DOHH2 (cell line): ENCODE measurements at regions not wholly inside any gene's neighbourhood (a gene's known extent, or its start where the extent isn't known, plus 50 kb on each side); places are given as distances from the start of the nearest gene placed in this dataset.

Experiments used
- H3F3A ChIP-seq: fragments of 200-600 bp; sonication (generic), shearing (Covaris generic); 2 replicates; pipeline ENCODE4 v1.6.0; 2016; ENCODE audit warnings: antibody characterized with exemption, mild to moderate bottlenecking; ENCODE audit not compliant: control insufficient read depth, insufficient read depth
- H3K27ac ChIP-seq: fragments of 200-600 bp; sonication (generic); 2 replicates; pipeline ENCODE4 v1.5.1; 2014; ENCODE audit warnings: low read depth, mild to moderate bottlenecking, low read length, moderate library complexity
- H3K27me3 ChIP-seq: fragments of 200-600 bp; sonication (generic); 2 replicates; pipeline ENCODE4 v1.6.1; 2014; ENCODE audit warnings: mild to moderate bottlenecking, low read length, mixed read lengths; ENCODE audit not compliant: control insufficient read depth
- H3K36me3 ChIP-seq: fragments of 200-600 bp; sonication (generic); 2 replicates; pipeline ENCODE4 v1.6.1; 2014; ENCODE audit warnings: mild to moderate bottlenecking, low read length, moderate library complexity, mixed read lengths; ENCODE audit not compliant: control insufficient read depth
- H3K4me1 ChIP-seq: fragments of 200-600 bp; sonication (generic); 2 replicates; pipeline ENCODE4 v1.6.1; 2014; ENCODE audit warnings: mild to moderate bottlenecking, low read length, mixed read lengths; ENCODE audit not compliant: control insufficient read depth
- H3K4me2 ChIP-seq: fragments of 200-600 bp; sonication (generic); 2 replicates; pipeline ENCODE4 v1.6.0; 2014; ENCODE audit warnings: mild to moderate bottlenecking, low read length, moderate library complexity
- H3K4me3 ChIP-seq: fragments of 200-600 bp; sonication (generic); 2 replicates; pipeline ENCODE4 v1.5.1; 2014; ENCODE audit warnings: mild to moderate bottlenecking, low read length, mixed read lengths
- H3K79me2 ChIP-seq: fragments of 200-600 bp; sonication (generic); 2 replicates; pipeline ENCODE4 v1.6.1; 2014; ENCODE audit warnings: mild to moderate bottlenecking, low read length, mixed read lengths; ENCODE audit not compliant: control insufficient read depth
- H3K9me2 ChIP-seq: fragments of 200-600 bp; sonication (generic); replicated peaks from 2 replicates; pipeline ENCODE4 v1.6.1; 2014; ENCODE audit warnings: mild to moderate bottlenecking, low read length, mixed read lengths; ENCODE audit not compliant: control insufficient read depth
- H3K9me3 ChIP-seq: fragments of 200-600 bp; sonication (generic); 2 replicates; pipeline ENCODE4 v1.6.1; 2014; ENCODE audit warnings: antibody characterized with exemption, low read length, mixed read lengths; ENCODE audit not compliant: control insufficient read depth, insufficient read depth
- H4K20me1 ChIP-seq: fragments of 200-600 bp; sonication (generic); 2 replicates; pipeline ENCODE4 v1.6.0; 2014; ENCODE audit warnings: low read depth, mild to moderate bottlenecking, antibody characterized with exemption, low read length, moderate library complexity; ENCODE audit not compliant: control insufficient read depth, insufficient read depth
- EZH2phosphoT487 ChIP-seq: fragments of 200-600 bp; sonication (generic); IDR thresholded peaks from 2 replicates; pipeline ENCODE4 v1.6.1; 2017; ENCODE audit warnings: borderline replicate concordance, mild to moderate bottlenecking, antibody characterized with exemption, low read length, moderate library complexity, mixed read lengths
- TF ChIP-seq, protein P1 (sequence below): fragments of 200-600 bp; sonication (generic); IDR thresholded peaks from one replicate; pipeline ENCODE4 v1.5.1; 2014; ENCODE audit warnings: antibody characterized with exemption, mild to moderate bottlenecking, low read depth, low read length; ENCODE audit not compliant: poor library complexity, severe bottlenecking

DNA sequence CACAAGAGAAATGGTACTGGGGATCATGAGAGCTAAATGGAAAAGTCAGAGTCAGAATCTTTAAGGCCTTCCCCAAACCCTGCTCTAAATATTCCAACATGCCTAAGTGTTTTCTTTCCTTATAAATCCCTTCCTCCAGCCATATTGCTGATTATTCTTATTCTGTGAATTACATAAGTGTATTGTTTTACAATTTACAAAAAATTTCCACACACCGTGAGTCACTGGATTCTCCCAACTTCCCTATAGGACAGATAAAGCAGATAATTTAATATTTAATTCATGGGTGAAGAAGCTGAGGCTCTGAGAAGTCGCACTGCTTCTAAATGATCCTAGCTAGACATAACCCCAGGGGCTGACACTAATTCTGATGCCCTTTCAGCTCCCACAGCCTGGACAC is 243.3 kb upstream of the JUN start:
- H3K27ac ChIP-seq: no peak overlapping the region
- H3K36me3 ChIP-seq: no peaks in the 10 kb centered on the region
- H3K9me2 ChIP-seq: no peaks in the 10 kb centered on the region
- H3K27me3 ChIP-seq: peaks cover 4% of the 10 kb centered on the region; the same call in 1 of the 2 replicates
- H3F3A ChIP-seq: no peaks in the 10 kb centered on the region
- no peak overlapping the region for H3K4me3 ChIP-seq
- H3K4me2 ChIP-seq: no peak overlapping the region
- no peaks in the 10 kb centered on the region for H3K79me2 ChIP-seq
- H4K20me1 ChIP-seq: no peaks in the 10 kb centered on the region
- H3K4me1 ChIP-seq: peaks cover 8% of the 10 kb centered on the region
- no peak for TF ChIP-seq EZH2phosphoT487
- TF ChIP-seq, protein P1, sequence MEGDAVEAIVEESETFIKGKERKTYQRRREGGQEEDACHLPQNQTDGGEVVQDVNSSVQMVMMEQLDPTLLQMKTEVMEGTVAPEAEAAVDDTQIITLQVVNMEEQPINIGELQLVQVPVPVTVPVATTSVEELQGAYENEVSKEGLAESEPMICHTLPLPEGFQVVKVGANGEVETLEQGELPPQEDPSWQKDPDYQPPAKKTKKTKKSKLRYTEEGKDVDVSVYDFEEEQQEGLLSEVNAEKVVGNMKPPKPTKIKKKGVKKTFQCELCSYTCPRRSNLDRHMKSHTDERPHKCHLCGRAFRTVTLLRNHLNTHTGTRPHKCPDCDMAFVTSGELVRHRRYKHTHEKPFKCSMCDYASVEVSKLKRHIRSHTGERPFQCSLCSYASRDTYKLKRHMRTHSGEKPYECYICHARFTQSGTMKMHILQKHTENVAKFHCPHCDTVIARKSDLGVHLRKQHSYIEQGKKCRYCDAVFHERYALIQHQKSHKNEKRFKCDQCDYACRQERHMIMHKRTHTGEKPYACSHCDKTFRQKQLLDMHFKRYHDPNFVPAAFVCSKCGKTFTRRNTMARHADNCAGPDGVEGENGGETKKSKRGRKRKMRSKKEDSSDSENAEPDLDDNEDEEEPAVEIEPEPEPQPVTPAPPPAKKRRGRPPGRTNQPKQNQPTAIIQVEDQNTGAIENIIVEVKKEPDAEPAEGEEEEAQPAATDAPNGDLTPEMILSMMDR: no peak
- H3K9me3 ChIP-seq: no peaks in the 10 kb centered on the region

GRCh38 chr1:59028048-59028447 is 244.2 kb upstream of the JUN start:
- H4K20me1 ChIP-seq: no peaks in the 10 kb centered on the region
- no peaks in the 10 kb centered on the region for H3K36me3 ChIP-seq
- H3K9me2 ChIP-seq: no peaks in the 10 kb centered on the region
- no peaks in the 10 kb centered on the region for H3K79me2 ChIP-seq
- peaks cover 4% of the 10 kb centered on the region; the same call in 1 of the 2 replicates for H3K27me3 ChIP-seq
- H3K9me3 ChIP-seq: no peaks in the 10 kb centered on the region
- no peak overlapping the region for H3K4me3 ChIP-seq
- H3K4me1 ChIP-seq: peaks cover 8% of the 10 kb centered on the region
- H3K27ac ChIP-seq: no peak overlapping the region
- H3K4me2 ChIP-seq: no peak overlapping the region
- no peaks in the 10 kb centered on the region for H3F3A ChIP-seq
- TF ChIP-seq EZH2phosphoT487: no peak

- Histone ChIP-seq H3F3A (no peaks in the 10 kb centered on the region), H3K36me3 (no peaks in the 10 kb centered on the region), H3K4me1 (peaks cover 8% of the 10 kb centered on the region), H3K79me2 (no peaks in the 10 kb centered on the region), H3K27ac (no peak overlapping the region), H4K20me1 (no peaks in the 10 kb centered on the region), H3K27me3 (peaks cover 4% of the 10 kb centered on the region; the same call in 1 of the 2 replicates), H3K4me3 (no peak overlapping the region), H3K9me3 (no peaks in the 10 kb centered on the region), H3K4me2 (no peak overlapping the region), H3K9me2 (no peaks in the 10 kb centered on the region)
- TF ChIP-seq EZH2phosphoT487: no peak
- TF ChIP-seq, protein P1: no peak
Measured at GRCh38 chr1:59029411-59030167, 245.7 kb upstream of the JUN start.

DNA sequence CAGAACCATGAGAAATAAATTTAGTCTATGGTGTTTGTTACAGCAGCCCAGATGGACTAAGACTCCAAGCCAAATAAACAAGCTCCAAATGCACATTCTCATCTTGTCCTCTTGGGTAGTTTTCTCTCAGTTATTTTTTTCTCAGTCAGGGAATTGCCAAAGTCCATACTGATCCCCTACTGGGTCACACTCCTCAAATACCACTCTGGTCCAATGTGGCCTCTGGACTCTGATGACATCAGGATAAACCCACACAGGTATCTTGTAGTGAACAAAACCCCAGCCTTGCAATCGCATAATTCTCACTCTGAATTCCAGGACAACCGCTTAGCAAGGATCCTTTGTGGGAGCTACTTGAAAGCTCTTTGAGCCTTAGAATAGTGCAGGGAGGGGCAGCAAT is 248.4 kb upstream of the JUN start:
- Histone ChIP-seq H3K4me2 (no peak overlapping the region), H4K20me1 (no peaks in the 10 kb centered on the region), H3K9me3 (no peaks in the 10 kb centered on the region; the same call in 1 of the 2 replicates), H3K36me3 (no peaks in the 10 kb centered on the region), H3K27ac (no peak overlapping the region), H3K4me1 (no peaks in the 10 kb centered on the region), H3K4me3 (no peak overlapping the region), H3K79me2 (no peaks in the 10 kb centered on the region), H3K27me3 (no peaks in the 10 kb centered on the region), H3K9me2 (no peaks in the 10 kb centered on the region), H3F3A (no peaks in the 10 kb centered on the region)
- no peak for TF ChIP-seq EZH2phosphoT487
- TF ChIP-seq, protein P1: no peak
